MCF 10A (cell line): ENCODE measurements at regions not wholly inside any gene's neighbourhood (a gene's known extent, or its start where the extent isn't known, plus 50 kb on each side); places are given as distances from the start of the nearest gene placed in this dataset.

ENCODE experiments used
- BruUV-seq: library from RNA; stranded (reverse); fragments of 400-500 nt; replicated peaks from 2 replicates; lab custom pipeline; 2021; lab: Mats Ljungman, UMichigan
- CTCF ChIA-PET: fragments of 300-600 bp; sonication (Branson Sonifier 250); formaldehyde crosslinking; extraction: SDS; loops from one replicate; lab custom pipeline; 2021; ENCODE audit warnings: antibody characterized with exemption, inconsistent platforms; lab: Yijun Ruan, JAX
- POLR2A ChIA-PET: fragments of 300-600, 350-650 bp; sonication (Branson Sonifier 250); formaldehyde crosslinking; extraction: SDS; loops from one replicate; lab custom pipeline; 2020; ENCODE audit warnings: antibody characterized with exemption, inconsistent platforms; lab: Yijun Ruan, JAX
- DNase-seq: peaks from one replicate; pipeline ENCODE4 v3.0.0-alpha.2; 2018; ENCODE audit not compliant: unreplicated experiment
- H3K27ac Mint-ChIP-seq: one replicate; pipeline ENCODE4 v1.8.0; 2022; ENCODE audit warnings: mild to moderate bottlenecking, low read depth, mixed read lengths; ENCODE audit not compliant: unreplicated experiment
- H3K27me3 Mint-ChIP-seq: one replicate; pipeline ENCODE4 v1.8.0; 2022; ENCODE audit warnings: mixed read lengths; ENCODE audit not compliant: insufficient read depth, unreplicated experiment
- H3K36me3 Mint-ChIP-seq: one replicate; pipeline ENCODE4 v1.8.0; 2022; ENCODE audit warnings: mild to moderate bottlenecking, moderate library complexity, mixed read lengths; ENCODE audit not compliant: insufficient read depth, unreplicated experiment
- H3K4me1 Mint-ChIP-seq: one replicate; pipeline ENCODE4 v1.8.0; 2022; ENCODE audit warnings: mixed read lengths; ENCODE audit not compliant: insufficient read depth, unreplicated experiment
- H3K4me3 Mint-ChIP-seq: one replicate; pipeline ENCODE4 v1.8.0; 2022; ENCODE audit warnings: mild to moderate bottlenecking, moderate library complexity, mixed read lengths; ENCODE audit not compliant: unreplicated experiment
- H3K9me3 Mint-ChIP-seq: one replicate; pipeline ENCODE4 v1.8.0; 2022; ENCODE audit warnings: mixed read lengths; ENCODE audit not compliant: unreplicated experiment
- CTCF ChIP-seq: fragments of 200-600 bp; IDR thresholded peaks from one replicate; pipeline ENCODE4 v1.8.0; 2022; ENCODE audit warnings: antibody characterized with exemption, mild to moderate bottlenecking; ENCODE audit not compliant: unreplicated experiment
- intact Hi-C: fragments of 100-400 bp; cut with micrococcal nuclease; formaldehyde crosslinking; loops from 2 replicates; pipeline ENCODE4 v1.14.1; 2022

- TF ChIP-seq CTCF: no peak
- no peak overlapping the region for H3K27ac Mint-ChIP-seq
- CTCF ChIA-PET: interaction anchor here (1.5 kb wide), 1 partner anchor 148 kb away, joined by 4 read pairs; no protein-coding TSS in a partner anchor
- POLR2A ChIA-PET: interaction anchor here (0.7 kb wide), 1 partner anchor 630 kb away, joined by 5 read pairs; no protein-coding TSS in a partner anchor
- no peaks in the 10 kb centered on the region for H3K9me3 Mint-ChIP-seq
- H3K27me3 Mint-ChIP-seq: no peaks in the 10 kb centered on the region
- H3K36me3 Mint-ChIP-seq: no peaks in the 10 kb centered on the region
- no peak overlapping the region for H3K4me3 Mint-ChIP-seq
- H3K4me1 Mint-ChIP-seq: no peaks in the 10 kb centered on the region
- no peak for DNase-seq
- BruUV-seq: no TSS peak
- intact Hi-C loops: no loop called here
These were observed 147.1 kb upstream of the RGMA start for GRCh38 chr15:93235926-93236780.

GRCh38 chr15:93235269-93235668 lies 146.3 kb upstream of the RGMA start:
- intact Hi-C loops: no loop called here
- no peaks in the 10 kb centered on the region for H3K9me3 Mint-ChIP-seq
- no peak overlapping the region for H3K4me3 Mint-ChIP-seq
- no peak for TF ChIP-seq CTCF
- no peaks in the 10 kb centered on the region for H3K27me3 Mint-ChIP-seq
- H3K36me3 Mint-ChIP-seq: no peaks in the 10 kb centered on the region
- BruUV-seq: no TSS peak
- CTCF ChIA-PET: interaction anchor here (1.5 kb wide), 1 partner anchor 148 kb away, joined by 4 read pairs; no protein-coding TSS in a partner anchor
- no peak overlapping the region for H3K27ac Mint-ChIP-seq
- POLR2A ChIA-PET: no interaction called here
- no peak for DNase-seq
- H3K4me1 Mint-ChIP-seq: no peaks in the 10 kb centered on the region

GRCh38 chr15:93233710-93234109 lies 144.7 kb upstream of the RGMA start:
- no peaks in the 10 kb centered on the region for H3K27me3 Mint-ChIP-seq
- H3K27ac Mint-ChIP-seq: no peak overlapping the region
- no TSS peak for BruUV-seq
- CTCF ChIA-PET: interaction anchor here (0.7 kb wide), 1 partner anchor 925 kb away, joined by 4 read pairs; no protein-coding TSS in a partner anchor
- H3K4me1 Mint-ChIP-seq: no peaks in the 10 kb centered on the region
- no peaks in the 10 kb centered on the region for H3K9me3 Mint-ChIP-seq
- H3K36me3 Mint-ChIP-seq: no peaks in the 10 kb centered on the region
- intact Hi-C loops: no loop called here
- TF ChIP-seq CTCF: no peak
- H3K4me3 Mint-ChIP-seq: no peak overlapping the region
- POLR2A ChIA-PET: no interaction called here
- DNase-seq: no peak

- TF ChIP-seq CTCF: no peak
- Mint-ChIP-seq H3K4me1 (no peaks in the 10 kb centered on the region), H3K4me3 (no peak overlapping the region), H3K36me3 (no peaks in the 10 kb centered on the region), H3K27ac (no peak overlapping the region), H3K27me3 (no peaks in the 10 kb centered on the region), H3K9me3 (no peaks in the 10 kb centered on the region)
- intact Hi-C loops: no loop called here
- DNase-seq: no peak
- CTCF ChIA-PET: interaction anchor here (0.5 kb wide), 1 partner anchor 25 kb away, joined by 3 read pairs; no protein-coding TSS in a partner anchor
- no TSS peak for BruUV-seq
- POLR2A ChIA-PET: no interaction called here
These were observed 143.8 kb upstream of the RGMA start for GRCh38 chr15:93232845-93233244.
